Lower leg skin (tissue), 4 donors: ENCODE measurements at regions not wholly inside any gene's neighbourhood (a gene's known extent, or its start where the extent isn't known, plus 50 kb on each side); places are given as distances from the start of the nearest gene placed in this dataset.

Source experiments
- DNase-seq, 2 donors: peaks; one replicate each; pipeline ENCODE4 v3.0.0-alpha.2; 2019; ENCODE audit warnings: low spot score in 2 of 2
- H3K4me3 ChIP-seq: fragments of 200-600 bp; sonication (generic); 2 replicates; pipeline ENCODE4 v1.5.1; 2017; ENCODE audit warnings: mild to moderate bottlenecking, low read depth; ENCODE audit not compliant: poor library complexity, severe bottlenecking
- POLR2A ChIP-seq, 2 donors: fragments of 450-650 bp; IDR thresholded peaks; one replicate each; pipeline ENCODE4 v1.6.1; 2016 to 2017; ENCODE audit warnings: antibody characterized with exemption in 2 of 2, mild to moderate bottlenecking in 1 of 2, moderate library complexity in 1 of 2
- WGBS, 2 donors: methylation state at CpG; one replicate each; pipeline ENCODE4 v1.1.5; 2018; 5-methylcytosine and 5-hydroxymethylcytosine counted together
- intact Hi-C: fragments of 100-400 bp; cut with DNase I; formaldehyde crosslinking; loops from one replicate; pipeline ENCODE4 v1.15.0; 2023; ENCODE audit warnings: low total_unique reads
- TF ChIP-seq, protein P1 (sequence below), 3 donors: fragments of 450-650 bp; IDR thresholded peaks; one replicate each; pipeline ENCODE4 v1.5.1; 2016; ENCODE audit warnings: antibody characterized with exemption in 3 of 3, mild to moderate bottlenecking in 3 of 3, moderate library complexity in 2 of 3

GRCh38 chr20:40754339-40754943 lies 65.4 kb upstream of the MAFB start:
- no peak for TF ChIP-seq POLR2A (IDR thresholded peaks at IDR 0.05)
- TF ChIP-seq, protein P1, sequence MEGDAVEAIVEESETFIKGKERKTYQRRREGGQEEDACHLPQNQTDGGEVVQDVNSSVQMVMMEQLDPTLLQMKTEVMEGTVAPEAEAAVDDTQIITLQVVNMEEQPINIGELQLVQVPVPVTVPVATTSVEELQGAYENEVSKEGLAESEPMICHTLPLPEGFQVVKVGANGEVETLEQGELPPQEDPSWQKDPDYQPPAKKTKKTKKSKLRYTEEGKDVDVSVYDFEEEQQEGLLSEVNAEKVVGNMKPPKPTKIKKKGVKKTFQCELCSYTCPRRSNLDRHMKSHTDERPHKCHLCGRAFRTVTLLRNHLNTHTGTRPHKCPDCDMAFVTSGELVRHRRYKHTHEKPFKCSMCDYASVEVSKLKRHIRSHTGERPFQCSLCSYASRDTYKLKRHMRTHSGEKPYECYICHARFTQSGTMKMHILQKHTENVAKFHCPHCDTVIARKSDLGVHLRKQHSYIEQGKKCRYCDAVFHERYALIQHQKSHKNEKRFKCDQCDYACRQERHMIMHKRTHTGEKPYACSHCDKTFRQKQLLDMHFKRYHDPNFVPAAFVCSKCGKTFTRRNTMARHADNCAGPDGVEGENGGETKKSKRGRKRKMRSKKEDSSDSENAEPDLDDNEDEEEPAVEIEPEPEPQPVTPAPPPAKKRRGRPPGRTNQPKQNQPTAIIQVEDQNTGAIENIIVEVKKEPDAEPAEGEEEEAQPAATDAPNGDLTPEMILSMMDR (IDR thresholded peaks at IDR 0.05) = no peak
- WGBS, 2 donors = 11 to 23% methylated on average over 6 of the region's 6 CpGs
- intact Hi-C loops = no loop called here
- DNase-seq = no peak
- H3K4me3 ChIP-seq = no peak overlapping the region

DNA sequence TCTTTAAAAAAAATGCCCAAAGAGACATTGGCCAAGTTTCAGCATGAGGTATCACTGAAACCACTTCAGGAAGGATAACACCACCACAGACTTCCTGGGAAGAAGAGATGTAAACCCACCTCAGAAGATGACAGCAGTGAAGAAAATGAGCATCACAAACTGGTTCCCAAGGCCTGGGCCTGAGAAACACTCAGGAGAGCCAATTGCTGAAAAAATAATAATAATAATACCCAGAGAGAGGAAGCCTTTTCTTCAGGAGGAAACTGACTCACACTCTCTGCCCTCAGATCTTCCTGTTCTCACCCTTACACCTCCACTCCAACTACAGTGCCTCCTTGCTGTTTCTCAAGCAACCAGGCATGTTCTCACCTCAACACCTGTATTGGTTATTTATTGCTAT lies 68.1 kb upstream of the MAFB start:
- no peak overlapping the region for H3K4me3 ChIP-seq
- intact Hi-C loops = no loop called here
- no peak for TF ChIP-seq POLR2A (IDR thresholded peaks at IDR 0.05)
- TF ChIP-seq, protein P1 (IDR thresholded peaks at IDR 0.05) = no peak
- DNase-seq = no peak

DNA sequence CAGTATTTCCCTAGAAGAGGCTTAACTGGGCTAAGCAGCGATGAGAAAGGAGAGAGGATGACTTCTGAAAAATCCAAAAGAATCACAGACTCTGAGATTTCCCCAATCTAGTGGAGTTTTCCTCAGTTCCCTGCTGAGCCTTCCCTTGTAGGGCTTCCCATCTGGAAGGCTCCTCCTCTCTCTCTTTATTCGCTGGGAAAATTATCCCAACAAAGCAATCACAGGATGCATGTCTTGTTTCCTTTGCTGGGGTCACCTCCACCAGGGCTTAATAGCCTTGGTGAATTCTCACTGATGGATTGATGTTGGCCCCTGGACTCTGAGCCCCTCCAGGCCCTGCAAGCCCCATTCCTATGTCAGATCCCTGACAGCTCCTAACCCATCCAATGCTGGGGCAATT lies 69.8 kb upstream of the MAFB start:
- no peak for DNase-seq
- intact Hi-C loops = no loop called here
- H3K4me3 ChIP-seq = no peak overlapping the region
- no peak for TF ChIP-seq POLR2A (IDR thresholded peaks at IDR 0.05)
- WGBS, 2 donors = 71 to 84% methylated on average over 2 of the region's 2 CpGs

GRCh38 chr20:40760399-40760798 lies 71.4 kb upstream of the MAFB start:
- intact Hi-C loops = no loop called here
- no peak for DNase-seq
- WGBS, 2 donors = 33 to 52% methylated on average over 3 of the region's 3 CpGs
- no peak overlapping the region for H3K4me3 ChIP-seq
- TF ChIP-seq POLR2A (IDR thresholded peaks at IDR 0.05) = no peak
- TF ChIP-seq, protein P1 (IDR thresholded peaks at IDR 0.05) = no peak

- peak in 1 of 2 donors; percentile 87 for DNase-seq
- intact Hi-C loops = no loop called here
- no peak overlapping the region for H3K4me3 ChIP-seq
- TF ChIP-seq, protein P1 (IDR thresholded peaks at IDR 0.05) = no peak
- no peak for TF ChIP-seq POLR2A (IDR thresholded peaks at IDR 0.05)
- 65 to 71% methylated on average over 10 of the region's 10 CpGs for WGBS, 2 donors
Measured at GRCh38 chr20:40763646-40764295, 74.7 kb upstream of the MAFB start.

GRCh38 chr20:40765814-40766480 lies 76.9 kb upstream of the MAFB start:
- WGBS, 2 donors = 82 to 83% methylated on average over 4 of the region's 4 CpGs
- H3K4me3 ChIP-seq = no peak overlapping the region
- intact Hi-C loops = no loop called here
- no peak for TF ChIP-seq POLR2A (IDR thresholded peaks at IDR 0.05)
- TF ChIP-seq, protein P1 (IDR thresholded peaks at IDR 0.05) = no peak
- peak in 1 of 2 donors; percentile 29 for DNase-seq
